GM23338 (cell line): ENCODE measurements at regions not wholly inside any gene's neighbourhood (a gene's known extent, or its start where the extent isn't known, plus 50 kb on each side); places are given as distances from the start of the nearest gene placed in this dataset.

ENCODE experiments used
- ATAC-seq: fragments of 200-7000 bp; cut with Tn5 transposase; 3 replicates; pipeline ENCODE4 v1.9.1; 2020
- DNase-seq: peaks from one replicate; pipeline ENCODE4 v3.0.0-alpha.2; 2015; ENCODE audit warnings: low spot score
- H2AFZ ChIP-seq: fragments of 200-600 bp; sonication (generic); 2 replicates; pipeline ENCODE4 v1.8.0; 2016; ENCODE audit warnings: antibody characterized with exemption, mild to moderate bottlenecking, moderate library complexity
- H3F3A ChIP-seq: fragments of 200-600 bp; sonication (generic); replicated peaks from 2 replicates; pipeline ENCODE4 v1.8.0; 2017; ENCODE audit warnings: antibody characterized with exemption, mixed run types, low read depth
- H3K27ac ChIP-seq: fragments of 200-600 bp; sonication (generic); 2 replicates; pipeline ENCODE4 v1.6.1; 2016; ENCODE audit warnings: low read depth
- H3K27me3 ChIP-seq: fragments of 200-600 bp; sonication (generic); 2 replicates; pipeline ENCODE4 v1.8.0; 2016; ENCODE audit warnings: mild to moderate bottlenecking, mixed run types, moderate library complexity; ENCODE audit not compliant: insufficient read depth
- H3K36me3 ChIP-seq: fragments of 200-600 bp; sonication (generic); 2 replicates; pipeline ENCODE4 v1.8.0; 2016; ENCODE audit warnings: mild to moderate bottlenecking; ENCODE audit not compliant: insufficient read depth
- H3K4me1 ChIP-seq: fragments of 200-600 bp; sonication (generic); 2 replicates; pipeline ENCODE4 v1.8.0; 2016; ENCODE audit warnings: mild to moderate bottlenecking, moderate library complexity; ENCODE audit not compliant: insufficient read depth
- H3K4me2 ChIP-seq: fragments of 200-600 bp; sonication (generic); 2 replicates; pipeline ENCODE4 v1.7.1; 2017; ENCODE audit warnings: mixed run types
- H3K4me3 ChIP-seq: fragments of 200-600 bp; sonication (generic); 2 replicates; pipeline ENCODE4 v1.6.1; 2016; ENCODE audit warnings: mixed run types
- H3K79me2 ChIP-seq: fragments of 200-600 bp; sonication (generic); replicated peaks from 2 replicates; pipeline ENCODE4 v1.8.0; 2017; ENCODE audit warnings: mild to moderate bottlenecking; ENCODE audit not compliant: insufficient read depth
- H3K9me2 ChIP-seq: fragments of 200-600 bp; sonication (generic); 2 replicates; pipeline ENCODE4 v1.8.0; 2017; ENCODE audit not compliant: insufficient read depth
- H4K20me1 ChIP-seq: fragments of 200-600 bp; sonication (generic); replicated peaks from 2 replicates; pipeline ENCODE4 v1.8.0; 2017; ENCODE audit warnings: mild to moderate bottlenecking; ENCODE audit not compliant: insufficient read depth
- H3K27ac Mint-ChIP-seq: 2 replicates; pipeline ENCODE4 v1.8.0; 2020; ENCODE audit warnings: inconsistent platforms, mild to moderate bottlenecking, moderate library complexity, mixed read lengths
- H3K27me3 Mint-ChIP-seq: 3 replicates; pipeline ENCODE4 v1.8.0; 2022; ENCODE audit warnings: low read depth, mild to moderate bottlenecking, moderate library complexity, mixed read lengths, inconsistent platforms; ENCODE audit not compliant: insufficient read depth, poor library complexity
- H3K36me3 Mint-ChIP-seq: 3 replicates; pipeline ENCODE4 v1.8.0; 2021; ENCODE audit warnings: low read depth, mild to moderate bottlenecking, inconsistent platforms, moderate library complexity, mixed read lengths
- H3K4me1 Mint-ChIP-seq: 3 replicates; pipeline ENCODE4 v1.8.0; 2020; ENCODE audit warnings: mild to moderate bottlenecking, inconsistent platforms, mixed read lengths
- H3K4me3 Mint-ChIP-seq: 3 replicates; pipeline ENCODE4 v1.8.0; 2021; ENCODE audit warnings: moderate library complexity, mild to moderate bottlenecking, inconsistent platforms, mixed read lengths
- H3K9me3 Mint-ChIP-seq: 3 replicates; pipeline ENCODE4 v1.8.0; 2020; ENCODE audit warnings: moderate library complexity, mild to moderate bottlenecking, inconsistent platforms, mixed read lengths
- CREB1 ChIP-seq: fragments of 250-450 bp; sonication (Bioruptor Pico); IDR thresholded peaks from 2 replicates; pipeline ENCODE4 v1.5.0; 2020; ENCODE audit warnings: low read depth, mild to moderate bottlenecking, moderate library complexity
- EZH2phosphoT487 ChIP-seq: fragments of 200-600 bp; sonication (generic); IDR thresholded peaks from one replicate; pipeline ENCODE4 v1.8.1; 2018; ENCODE audit warnings: antibody characterized with exemption; ENCODE audit not compliant: unreplicated experiment
- POLR2AphosphoS5 ChIP-seq: IDR thresholded peaks from 2 replicates; pipeline ENCODE4 v1.6.1; 2016; ENCODE audit warnings: antibody characterized with exemption, low read depth
- STAT1 ChIP-seq: IDR thresholded peaks from one replicate; pipeline ENCODE4 v1.6.1; 2016; ENCODE audit warnings: antibody characterized with exemption; ENCODE audit not compliant: unreplicated experiment
- ZNF114 ChIP-seq: fragments of 250-450 bp; sonication (Bioruptor Pico); IDR thresholded peaks from 2 replicates; pipeline ENCODE4 v1.5.0; 2020; ENCODE audit warnings: mild to moderate bottlenecking, moderate library complexity
- ZNF331 ChIP-seq: fragments of 250-450 bp; sonication (Bioruptor Pico); IDR thresholded peaks from 2 replicates; pipeline ENCODE4 v1.5.0; 2020; ENCODE audit warnings: low read depth, mild to moderate bottlenecking, moderate library complexity
- ZNF462 ChIP-seq: fragments of 250-450 bp; sonication (Bioruptor Pico); IDR thresholded peaks from 2 replicates; pipeline ENCODE4 v1.5.0; 2020; ENCODE audit warnings: mild to moderate bottlenecking, moderate library complexity
- TF ChIP-seq, protein P1 (sequence below): IDR thresholded peaks from 2 replicates; pipeline ENCODE4 v1.6.1; 2016; ENCODE audit warnings: antibody characterized with exemption
- TF ChIP-seq, protein P2 (sequence below), 2 experiments: fragments of 200-600 bp in 1 of 2; sonication (generic) in 1 of 2; conservative IDR thresholded peaks; 2 replicates each; pipeline versions ENCODE4 v1.5.1 to v1.6.1; 2016 to 2017; ENCODE audit warnings: antibody characterized with exemption in 2 of 2, low read depth in 2 of 2, mild to moderate bottlenecking in 2 of 2, moderate library complexity in 1 of 2

DNA sequence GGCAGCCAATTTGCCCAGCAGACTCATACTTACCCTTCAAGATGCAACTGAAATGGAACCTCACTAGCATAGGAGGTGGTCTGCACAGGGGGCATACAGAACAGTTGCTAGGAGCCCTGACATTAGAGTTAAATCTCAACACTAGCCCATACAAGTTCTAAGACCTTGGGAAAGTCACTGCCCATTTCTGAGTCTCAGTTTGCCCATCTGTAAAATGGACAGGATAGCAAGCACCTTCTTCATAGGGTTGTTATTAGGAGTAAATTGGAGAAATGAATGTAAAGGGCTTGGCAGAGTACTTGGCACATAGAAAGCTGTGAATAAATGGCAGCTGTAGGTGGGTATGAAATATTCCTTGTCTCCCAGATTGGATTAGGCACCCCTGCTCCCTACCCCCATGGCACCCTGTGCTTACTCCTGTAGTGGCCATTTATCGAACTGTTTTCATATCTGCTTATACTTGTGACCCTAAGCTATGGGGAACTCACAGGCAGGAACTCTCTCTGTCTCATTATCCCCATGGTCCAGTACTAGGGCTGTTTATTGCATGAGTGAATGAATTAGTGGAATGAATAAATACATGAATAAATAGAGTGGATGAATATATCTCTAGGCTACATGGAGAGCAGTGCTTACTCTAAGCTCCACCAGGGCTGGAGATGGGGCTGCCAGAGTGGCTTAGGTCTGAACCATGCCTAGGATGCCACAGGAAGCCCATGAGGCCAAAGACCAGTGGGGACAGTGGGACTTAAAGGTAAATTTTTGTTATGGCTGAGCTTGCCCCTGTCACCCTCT lies 152.6 kb downstream of the PLPP3 start:
- TF ChIP-seq EZH2phosphoT487 (no peak), ZNF114 (CRISPR knock-in tag) (no peak)
- Histone ChIP-seq H3K27me3 (no peaks in the 10 kb centered on the region), H3K27ac (no peak overlapping the region), H3K9me2 (no peaks in the 10 kb centered on the region), H2AFZ (no peak overlapping the region), H3K4me1 (no peaks in the 10 kb centered on the region), H3K4me3 (no peak overlapping the region), H3K79me2 (no peaks in the 10 kb centered on the region), H3K4me2 (no peak overlapping the region), H3K36me3 (no peaks in the 10 kb centered on the region), H4K20me1 (no peaks in the 10 kb centered on the region), H3F3A (no peaks in the 10 kb centered on the region)
- H3K9me3 Mint-ChIP-seq, result no peaks in the 10 kb centered on the region
- H3K27ac Mint-ChIP-seq, result no peak overlapping the region
- H3K36me3 Mint-ChIP-seq, result no peaks in the 10 kb centered on the region
- peaks cover 15% of the 10 kb centered on the region for H3K4me1 Mint-ChIP-seq
- H3K4me3 Mint-ChIP-seq, result no peak overlapping the region
- DNase-seq (no peak), ATAC-seq (no peak)
- no peaks in the 10 kb centered on the region for H3K27me3 Mint-ChIP-seq

DNA sequence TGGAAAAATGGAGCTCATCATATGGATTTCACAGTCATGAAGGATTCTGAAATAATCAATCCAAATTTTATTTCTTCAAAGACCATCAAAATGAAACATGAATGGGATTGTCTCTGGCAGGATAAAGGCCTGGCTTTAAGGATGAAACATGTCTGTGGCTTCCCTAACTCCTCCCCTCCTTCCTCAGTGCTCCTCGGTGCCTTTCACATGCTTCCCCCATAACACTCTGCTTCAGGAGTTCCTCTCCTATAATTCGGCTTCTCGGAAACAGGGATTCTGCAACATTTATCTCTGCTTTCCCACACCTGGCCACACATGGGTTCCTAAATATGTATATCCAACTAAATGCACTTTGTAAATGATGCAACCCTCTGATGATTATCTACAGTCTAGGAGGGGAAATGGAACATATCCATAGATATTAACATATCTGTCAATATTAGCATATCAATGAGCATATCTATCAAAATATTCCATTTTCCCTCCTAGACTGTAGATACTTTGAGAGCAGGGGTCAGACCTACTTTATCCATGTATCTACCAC lies 153.8 kb downstream of the PLPP3 start:
- no peaks in the 10 kb centered on the region for H3F3A ChIP-seq
- H3K4me1 ChIP-seq, result no peaks in the 10 kb centered on the region
- H3K9me2 ChIP-seq, result no peaks in the 10 kb centered on the region
- no peaks in the 10 kb centered on the region for H4K20me1 ChIP-seq
- no peaks in the 10 kb centered on the region for H3K36me3 Mint-ChIP-seq
- no peak for DNase-seq
- H3K27me3 Mint-ChIP-seq, result no peaks in the 10 kb centered on the region
- H2AFZ ChIP-seq, result no peak overlapping the region
- no peak overlapping the region for H3K27ac ChIP-seq
- no peak overlapping the region for H3K4me3 ChIP-seq
- no peak overlapping the region for H3K4me2 ChIP-seq
- no peak for ATAC-seq
- no peak overlapping the region for H3K4me3 Mint-ChIP-seq
- no peaks in the 10 kb centered on the region for H3K79me2 ChIP-seq
- no peaks in the 10 kb centered on the region for H3K27me3 ChIP-seq
- H3K9me3 Mint-ChIP-seq, result no peaks in the 10 kb centered on the region
- H3K27ac Mint-ChIP-seq, result no peak overlapping the region
- H3K36me3 ChIP-seq, result no peaks in the 10 kb centered on the region
- peaks cover 13% of the 10 kb centered on the region for H3K4me1 Mint-ChIP-seq
- no peak for TF ChIP-seq CREB1 (CRISPR knock-in tag)
- TF ChIP-seq, protein P1, sequence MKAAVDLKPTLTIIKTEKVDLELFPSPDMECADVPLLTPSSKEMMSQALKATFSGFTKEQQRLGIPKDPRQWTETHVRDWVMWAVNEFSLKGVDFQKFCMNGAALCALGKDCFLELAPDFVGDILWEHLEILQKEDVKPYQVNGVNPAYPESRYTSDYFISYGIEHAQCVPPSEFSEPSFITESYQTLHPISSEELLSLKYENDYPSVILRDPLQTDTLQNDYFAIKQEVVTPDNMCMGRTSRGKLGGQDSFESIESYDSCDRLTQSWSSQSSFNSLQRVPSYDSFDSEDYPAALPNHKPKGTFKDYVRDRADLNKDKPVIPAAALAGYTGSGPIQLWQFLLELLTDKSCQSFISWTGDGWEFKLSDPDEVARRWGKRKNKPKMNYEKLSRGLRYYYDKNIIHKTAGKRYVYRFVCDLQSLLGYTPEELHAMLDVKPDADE, result no peak
- TF ChIP-seq ZNF462 (CRISPR knock-in tag), result no peak
- TF ChIP-seq ZNF331, result no peak
- TF ChIP-seq POLR2AphosphoS5, result no peak
- TF ChIP-seq, protein P2, sequence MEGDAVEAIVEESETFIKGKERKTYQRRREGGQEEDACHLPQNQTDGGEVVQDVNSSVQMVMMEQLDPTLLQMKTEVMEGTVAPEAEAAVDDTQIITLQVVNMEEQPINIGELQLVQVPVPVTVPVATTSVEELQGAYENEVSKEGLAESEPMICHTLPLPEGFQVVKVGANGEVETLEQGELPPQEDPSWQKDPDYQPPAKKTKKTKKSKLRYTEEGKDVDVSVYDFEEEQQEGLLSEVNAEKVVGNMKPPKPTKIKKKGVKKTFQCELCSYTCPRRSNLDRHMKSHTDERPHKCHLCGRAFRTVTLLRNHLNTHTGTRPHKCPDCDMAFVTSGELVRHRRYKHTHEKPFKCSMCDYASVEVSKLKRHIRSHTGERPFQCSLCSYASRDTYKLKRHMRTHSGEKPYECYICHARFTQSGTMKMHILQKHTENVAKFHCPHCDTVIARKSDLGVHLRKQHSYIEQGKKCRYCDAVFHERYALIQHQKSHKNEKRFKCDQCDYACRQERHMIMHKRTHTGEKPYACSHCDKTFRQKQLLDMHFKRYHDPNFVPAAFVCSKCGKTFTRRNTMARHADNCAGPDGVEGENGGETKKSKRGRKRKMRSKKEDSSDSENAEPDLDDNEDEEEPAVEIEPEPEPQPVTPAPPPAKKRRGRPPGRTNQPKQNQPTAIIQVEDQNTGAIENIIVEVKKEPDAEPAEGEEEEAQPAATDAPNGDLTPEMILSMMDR (conservative IDR thresholded peaks at IDR 0.05; ENCODE audit: low read depth in 2 of 2), result no peak
- TF ChIP-seq STAT1, result no peak
